ENCODE measurements at regions not wholly inside any gene's neighbourhood (a gene's known extent, or its start where the extent isn't known, plus 50 kb on each side); places are given as distances from the start of the nearest gene placed in this dataset.

GRCh38 chr5:167156446-167156845 lies 1135.0 kb upstream of the WWC1 start:
- Histone ChIP-seq H3K4me3 (ENCODE audit: low read length) (no peak overlapping the region), H3K4me1 (ENCODE audit: control insufficient read depth, insufficient read depth, low read length) (peaks cover 2% of the 10 kb centered on the region; the same call in 1 of the 2 replicates), H3K27me3 (ENCODE audit: control insufficient read depth, insufficient read depth, low read length) (no peaks in the 10 kb centered on the region), H3K27ac (ENCODE audit: low read length) (no peak overlapping the region), H3K36me3 (ENCODE audit: control insufficient read depth, insufficient read depth, low read length) (no peaks in the 10 kb centered on the region), H3K9me3 (ENCODE audit: control insufficient read depth, insufficient read depth, low read length) (no peaks in the 10 kb centered on the region)
- no peak for DNase-seq (ENCODE audit: low read depth, low spot score)
- WGBS (ENCODE audit: insufficient coverage, insufficient read length): no CpG with 5 or more reads among the region's 6 CpGs

- Histone ChIP-seq H3K4me1 (ENCODE audit: control insufficient read depth, insufficient read depth, low read length) (peaks cover 2% of the 10 kb centered on the region; the same call in 1 of the 2 replicates), H3K27ac (ENCODE audit: low read length) (no peak overlapping the region), H3K9me3 (ENCODE audit: control insufficient read depth, insufficient read depth, low read length) (no peaks in the 10 kb centered on the region), H3K36me3 (ENCODE audit: control insufficient read depth, insufficient read depth, low read length) (no peaks in the 10 kb centered on the region), H3K27me3 (ENCODE audit: control insufficient read depth, insufficient read depth, low read length) (no peaks in the 10 kb centered on the region), H3K4me3 (ENCODE audit: low read length) (no peak overlapping the region)
- no peak for DNase-seq (ENCODE audit: low read depth, low spot score)
Observed at GRCh38 chr5:167158588-167158987, 1132.9 kb upstream of the WWC1 start.

GRCh38 chr5:167160388-167160787 lies 1131.1 kb upstream of the WWC1 start:
- no peak for DNase-seq (ENCODE audit: low read depth, low spot score)
- H3K9me3 ChIP-seq (ENCODE audit: control insufficient read depth, insufficient read depth, low read length): no peaks in the 10 kb centered on the region
- no CpG with 5 or more reads among the region's 4 CpGs for WGBS (ENCODE audit: insufficient coverage, insufficient read length)

GRCh38 chr5:167166696-167167095 lies 1124.7 kb upstream of the WWC1 start:
- no CpG with 5 or more reads among the region's 2 CpGs for WGBS (ENCODE audit: insufficient coverage, insufficient read length)
- H3K27me3 ChIP-seq (ENCODE audit: control insufficient read depth, insufficient read depth, low read length): no peaks in the 10 kb centered on the region
- H3K36me3 ChIP-seq (ENCODE audit: control insufficient read depth, insufficient read depth, low read length): no peaks in the 10 kb centered on the region
- no peak overlapping the region for H3K4me3 ChIP-seq (ENCODE audit: low read length)
- H3K27ac ChIP-seq (ENCODE audit: low read length): no peak overlapping the region
- H3K4me1 ChIP-seq (ENCODE audit: control insufficient read depth, insufficient read depth, low read length): 0 out of 2 replicates have a peak, but pooled peaks cover 2% of the 10 kb centered on the region
- no peak for DNase-seq (ENCODE audit: low read depth, low spot score)
- H3K9me3 ChIP-seq (ENCODE audit: control insufficient read depth, insufficient read depth, low read length): no peaks in the 10 kb centered on the region

More at GRCh38 chr5:167160388-167160787, 1131.1 kb upstream of the WWC1 start:
- Histone ChIP-seq H3K27ac (ENCODE audit: low read length) (no peak overlapping the region), H3K27me3 (ENCODE audit: control insufficient read depth, insufficient read depth, low read length) (no peaks in the 10 kb centered on the region), H3K36me3 (ENCODE audit: control insufficient read depth, insufficient read depth, low read length) (no peaks in the 10 kb centered on the region), H3K4me1 (ENCODE audit: control insufficient read depth, insufficient read depth, low read length) (peaks cover 2% of the 10 kb centered on the region; the same call in 1 of the 2 replicates), H3K4me3 (ENCODE audit: low read length) (no peak overlapping the region)

GRCh38 chr5:167167191-167167795 lies 1124.2 kb upstream of the WWC1 start:
- WGBS (ENCODE audit: insufficient coverage, insufficient read length): no CpG with 5 or more reads among the region's 8 CpGs
- H3K4me3 ChIP-seq (ENCODE audit: low read length): no peak overlapping the region
- no peaks in the 10 kb centered on the region for H3K9me3 ChIP-seq (ENCODE audit: control insufficient read depth, insufficient read depth, low read length)
- 0 out of 2 replicates have a peak, but pooled peaks cover 2% of the 10 kb centered on the region for H3K4me1 ChIP-seq (ENCODE audit: control insufficient read depth, insufficient read depth, low read length)
- DNase-seq (ENCODE audit: low read depth, low spot score): no peak
- H3K27me3 ChIP-seq (ENCODE audit: control insufficient read depth, insufficient read depth, low read length): no peaks in the 10 kb centered on the region
- H3K27ac ChIP-seq (ENCODE audit: low read length): no peak overlapping the region
- no peaks in the 10 kb centered on the region for H3K36me3 ChIP-seq (ENCODE audit: control insufficient read depth, insufficient read depth, low read length)

GRCh38 chr5:167168971-167169370 lies 1122.5 kb upstream of the WWC1 start:
- no peak for DNase-seq (ENCODE audit: low read depth, low spot score)
- Histone ChIP-seq H3K4me1 (ENCODE audit: control insufficient read depth, insufficient read depth, low read length) (0 out of 2 replicates have a peak, but pooled peaks cover 2% of the 10 kb centered on the region), H3K36me3 (ENCODE audit: control insufficient read depth, insufficient read depth, low read length) (no peaks in the 10 kb centered on the region), H3K9me3 (ENCODE audit: control insufficient read depth, insufficient read depth, low read length) (no peaks in the 10 kb centered on the region), H3K27ac (ENCODE audit: low read length) (no peak overlapping the region), H3K4me3 (ENCODE audit: low read length) (no peak overlapping the region), H3K27me3 (ENCODE audit: control insufficient read depth, insufficient read depth, low read length) (no peaks in the 10 kb centered on the region)
- no CpG with 5 or more reads among the region's 6 CpGs for WGBS (ENCODE audit: insufficient coverage, insufficient read length)

GRCh38 chr5:167171056-167171455 lies 1120.4 kb upstream of the WWC1 start:
- Histone ChIP-seq H3K27ac (ENCODE audit: low read length) (no peak overlapping the region), H3K36me3 (ENCODE audit: control insufficient read depth, insufficient read depth, low read length) (no peaks in the 10 kb centered on the region), H3K9me3 (ENCODE audit: control insufficient read depth, insufficient read depth, low read length) (no peaks in the 10 kb centered on the region), H3K4me1 (ENCODE audit: control insufficient read depth, insufficient read depth, low read length) (0 out of 2 replicates have a peak, but pooled peaks cover 2% of the 10 kb centered on the region), H3K27me3 (ENCODE audit: control insufficient read depth, insufficient read depth, low read length) (no peaks in the 10 kb centered on the region), H3K4me3 (ENCODE audit: low read length) (no peak overlapping the region)
- no peak for DNase-seq (ENCODE audit: low read depth, low spot score)
- WGBS (ENCODE audit: insufficient coverage, insufficient read length): no CpG with 5 or more reads among the region's 3 CpGs

- DNase-seq (ENCODE audit: low read depth, low spot score): no peak
- WGBS (ENCODE audit: insufficient coverage, insufficient read length): no CpG with 5 or more reads among the region's 4 CpGs
- H3K9me3 ChIP-seq (ENCODE audit: control insufficient read depth, insufficient read depth, low read length): no peaks in the 10 kb centered on the region
- no peak overlapping the region for H3K27ac ChIP-seq (ENCODE audit: low read length)
- H3K27me3 ChIP-seq (ENCODE audit: control insufficient read depth, insufficient read depth, low read length): no peaks in the 10 kb centered on the region
- no peak overlapping the region for H3K4me3 ChIP-seq (ENCODE audit: low read length)
- no peaks in the 10 kb centered on the region for H3K36me3 ChIP-seq (ENCODE audit: control insufficient read depth, insufficient read depth, low read length)
- no peaks in the 10 kb centered on the region for H3K4me1 ChIP-seq (ENCODE audit: control insufficient read depth, insufficient read depth, low read length)
Observed at GRCh38 chr5:167177736-167178135, 1113.7 kb upstream of the WWC1 start.

- no peak for DNase-seq (ENCODE audit: low read depth, low spot score)
- Histone ChIP-seq H3K36me3 (ENCODE audit: control insufficient read depth, insufficient read depth, low read length) (no peaks in the 10 kb centered on the region), H3K4me1 (ENCODE audit: control insufficient read depth, insufficient read depth, low read length) (no peaks in the 10 kb centered on the region), H3K4me3 (ENCODE audit: low read length) (no peak overlapping the region), H3K27ac (ENCODE audit: low read length) (no peak overlapping the region), H3K27me3 (ENCODE audit: control insufficient read depth, insufficient read depth, low read length) (no peaks in the 10 kb centered on the region; the same call in 1 of the 2 replicates), H3K9me3 (ENCODE audit: control insufficient read depth, insufficient read depth, low read length) (no peaks in the 10 kb centered on the region)
- no CpG with 5 or more reads among the region's 7 CpGs for WGBS (ENCODE audit: insufficient coverage, insufficient read length)
Observed at GRCh38 chr5:167180906-167181305, 1110.5 kb upstream of the WWC1 start.

GRCh38 chr5:167205881-167206280 lies 1085.6 kb upstream of the WWC1 start:
- DNase-seq (ENCODE audit: low read depth, low spot score): no peak
- WGBS (ENCODE audit: insufficient coverage, insufficient read length): no CpG with 5 or more reads among the region's 6 CpGs

GRCh38 chr5:167207081-167207480 lies 1084.4 kb upstream of the WWC1 start:
- H3K27ac ChIP-seq (ENCODE audit: low read length): no peak overlapping the region
- no CpG with 5 or more reads among the region's 7 CpGs for WGBS (ENCODE audit: insufficient coverage, insufficient read length)
- no peak for DNase-seq (ENCODE audit: low read depth, low spot score)

More at GRCh38 chr5:167205881-167206280, 1085.6 kb upstream of the WWC1 start:
- Histone ChIP-seq H3K9me3 (ENCODE audit: control insufficient read depth, insufficient read depth, low read length) (no peaks in the 10 kb centered on the region), H3K4me1 (ENCODE audit: control insufficient read depth, insufficient read depth, low read length) (no peaks in the 10 kb centered on the region; the same call in 1 of the 2 replicates), H3K27ac (ENCODE audit: low read length) (no peak overlapping the region), H3K36me3 (ENCODE audit: control insufficient read depth, insufficient read depth, low read length) (no peaks in the 10 kb centered on the region), H3K4me3 (ENCODE audit: low read length) (no peak overlapping the region), H3K27me3 (ENCODE audit: control insufficient read depth, insufficient read depth, low read length) (no peaks in the 10 kb centered on the region)

More at GRCh38 chr5:167207081-167207480, 1084.4 kb upstream of the WWC1 start:
- no peaks in the 10 kb centered on the region for H3K27me3 ChIP-seq (ENCODE audit: control insufficient read depth, insufficient read depth, low read length)
- no peak overlapping the region for H3K4me3 ChIP-seq (ENCODE audit: low read length)
- H3K9me3 ChIP-seq (ENCODE audit: control insufficient read depth, insufficient read depth, low read length): no peaks in the 10 kb centered on the region
- no peaks in the 10 kb centered on the region for H3K36me3 ChIP-seq (ENCODE audit: control insufficient read depth, insufficient read depth, low read length)
- no peaks in the 10 kb centered on the region; the same call in 1 of the 2 replicates for H3K4me1 ChIP-seq (ENCODE audit: control insufficient read depth, insufficient read depth, low read length)
